ENCODE measurements at regions not wholly inside any gene's neighbourhood (a gene's known extent, or its start where the extent isn't known, plus 50 kb on each side); places are given as distances from the start of the nearest gene placed in this dataset.

GRCh38 chr9:35540315-35540714 is 50.4 kb downstream of the RUSC2 start:
- H3K4me3 ChIP-seq (ENCODE audit: insufficient read length, low read depth): no peak overlapping the region
- no peak overlapping the region for H3K9ac ChIP-seq (ENCODE audit: insufficient read length, low read depth)
- TF ChIP-seq ZNF274 (IDR thresholded peaks at IDR 0.05; ENCODE audit: low read depth, low read length) (no peak), YY1 (IDR thresholded peaks at IDR 0.05; ENCODE audit: insufficient read depth, insufficient read length) (no peak), SUZ12 (IDR thresholded peaks at IDR 0.05; ENCODE audit: extremely low read depth, insufficient read depth, insufficient read length) (no peak)
- no peaks in the 10 kb centered on the region for H3K9me3 ChIP-seq (ENCODE audit: insufficient read depth, low read length)
- no peaks in the 10 kb centered on the region for H3K27me3 ChIP-seq (ENCODE audit: insufficient read depth, insufficient read length)
- no peak for DNase-seq (ENCODE audit: low read depth, low spot score)
- peaks cover 6% of the 10 kb centered on the region for H3K4me1 ChIP-seq (ENCODE audit: insufficient read depth, insufficient read length)
- peaks cover 9% of the 10 kb centered on the region for H3K36me3 ChIP-seq (ENCODE audit: insufficient read depth, insufficient read length, low read length)

- Histone ChIP-seq H3K27me3 (ENCODE audit: insufficient read depth, insufficient read length) (no peaks in the 10 kb centered on the region), H3K9ac (ENCODE audit: insufficient read length, low read depth) (no peak overlapping the region), H3K4me1 (ENCODE audit: insufficient read depth, insufficient read length) (peaks cover 4% of the 10 kb centered on the region), H3K36me3 (ENCODE audit: insufficient read depth, insufficient read length, low read length) (peaks cover 46% of the 10 kb centered on the region), H3K4me3 (ENCODE audit: insufficient read length, low read depth) (no peak overlapping the region), H3K9me3 (ENCODE audit: insufficient read depth, low read length) (no peaks in the 10 kb centered on the region)
- TF ChIP-seq YY1 (IDR thresholded peaks at IDR 0.05; ENCODE audit: insufficient read depth, insufficient read length): no peak
- TF ChIP-seq SUZ12 (IDR thresholded peaks at IDR 0.05; ENCODE audit: extremely low read depth, insufficient read depth, insufficient read length): no peak
- no peak for TF ChIP-seq ZNF274 (IDR thresholded peaks at IDR 0.05; ENCODE audit: low read depth, low read length)
- no peak for DNase-seq (ENCODE audit: low read depth, low spot score)
Measured at GRCh38 chr9:35546853-35547252, 56.9 kb downstream of the RUSC2 start.

GRCh38 chr9:35547889-35548418 is 57.1 kb upstream of the TESK1 start:
- H3K4me1 ChIP-seq (ENCODE audit: insufficient read depth, insufficient read length): peaks cover 4% of the 10 kb centered on the region
- no peaks in the 10 kb centered on the region for H3K27me3 ChIP-seq (ENCODE audit: insufficient read depth, insufficient read length)
- DNase-seq (ENCODE audit: low read depth, low spot score): no peak
- no peaks in the 10 kb centered on the region for H3K9me3 ChIP-seq (ENCODE audit: insufficient read depth, low read length)
- TF ChIP-seq YY1 (IDR thresholded peaks at IDR 0.05; ENCODE audit: insufficient read depth, insufficient read length) (no peak), ZNF274 (IDR thresholded peaks at IDR 0.05; ENCODE audit: low read depth, low read length) (no peak), SUZ12 (IDR thresholded peaks at IDR 0.05; ENCODE audit: extremely low read depth, insufficient read depth, insufficient read length) (no peak)
- peaks cover 40% of the 10 kb centered on the region for H3K36me3 ChIP-seq (ENCODE audit: insufficient read depth, insufficient read length, low read length)
- H3K4me3 ChIP-seq (ENCODE audit: insufficient read length, low read depth): no peak overlapping the region
- no peak overlapping the region for H3K9ac ChIP-seq (ENCODE audit: insufficient read length, low read depth)

- TF ChIP-seq YY1 (IDR thresholded peaks at IDR 0.05; ENCODE audit: insufficient read depth, insufficient read length) (no peak), ZNF274 (IDR thresholded peaks at IDR 0.05; ENCODE audit: low read depth, low read length) (no peak), SUZ12 (IDR thresholded peaks at IDR 0.05; ENCODE audit: extremely low read depth, insufficient read depth, insufficient read length) (no peak)
- Histone ChIP-seq H3K9me3 (ENCODE audit: insufficient read depth, low read length) (no peaks in the 10 kb centered on the region), H3K36me3 (ENCODE audit: insufficient read depth, insufficient read length, low read length) (peaks cover 40% of the 10 kb centered on the region), H3K27me3 (ENCODE audit: insufficient read depth, insufficient read length) (no peaks in the 10 kb centered on the region), H3K4me3 (ENCODE audit: insufficient read length, low read depth) (no peak overlapping the region), H3K4me1 (ENCODE audit: insufficient read depth, insufficient read length) (peaks cover 6% of the 10 kb centered on the region), H3K9ac (ENCODE audit: insufficient read length, low read depth) (no peak overlapping the region)
- DNase-seq (ENCODE audit: low read depth, low spot score): no peak
Measured at GRCh38 chr9:35548571-35548970, 56.5 kb upstream of the TESK1 start.

GRCh38 chr9:35549441-35549840 is 55.6 kb upstream of the TESK1 start:
- Histone ChIP-seq H3K9me3 (ENCODE audit: insufficient read depth, low read length) (no peaks in the 10 kb centered on the region), H3K4me1 (ENCODE audit: insufficient read depth, insufficient read length) (peaks cover 6% of the 10 kb centered on the region), H3K36me3 (ENCODE audit: insufficient read depth, insufficient read length, low read length) (peaks cover 41% of the 10 kb centered on the region), H3K4me3 (ENCODE audit: insufficient read length, low read depth) (no peak overlapping the region), H3K9ac (ENCODE audit: insufficient read length, low read depth) (no peak overlapping the region), H3K27me3 (ENCODE audit: insufficient read depth, insufficient read length) (no peaks in the 10 kb centered on the region)
- no peak for TF ChIP-seq SUZ12 (IDR thresholded peaks at IDR 0.05; ENCODE audit: extremely low read depth, insufficient read depth, insufficient read length)
- DNase-seq (ENCODE audit: low read depth, low spot score): no peak

GRCh38 chr9:35552376-35552775 is 52.7 kb upstream of the TESK1 start:
- Histone ChIP-seq H3K9me3 (ENCODE audit: insufficient read depth, low read length) (no peaks in the 10 kb centered on the region), H3K9ac (ENCODE audit: insufficient read length, low read depth) (no peak overlapping the region), H3K4me1 (ENCODE audit: insufficient read depth, insufficient read length) (peaks cover 6% of the 10 kb centered on the region), H3K4me3 (ENCODE audit: insufficient read length, low read depth) (no peak overlapping the region), H3K36me3 (ENCODE audit: insufficient read depth, insufficient read length, low read length) (peaks cover 56% of the 10 kb centered on the region), H3K27me3 (ENCODE audit: insufficient read depth, insufficient read length) (no peaks in the 10 kb centered on the region)
- no peak for TF ChIP-seq ZNF274 (IDR thresholded peaks at IDR 0.05; ENCODE audit: low read depth, low read length)
- DNase-seq (ENCODE audit: low read depth, low spot score): no peak

- no peak overlapping the region for H3K9ac ChIP-seq (ENCODE audit: insufficient read length, low read depth)
- peaks cover 56% of the 10 kb centered on the region for H3K36me3 ChIP-seq (ENCODE audit: insufficient read depth, insufficient read length, low read length)
- no peaks in the 10 kb centered on the region for H3K9me3 ChIP-seq (ENCODE audit: insufficient read depth, low read length)
- no peaks in the 10 kb centered on the region for H3K27me3 ChIP-seq (ENCODE audit: insufficient read depth, insufficient read length)
- H3K4me3 ChIP-seq (ENCODE audit: insufficient read length, low read depth): no peak overlapping the region
- TF ChIP-seq YY1 (IDR thresholded peaks at IDR 0.05; ENCODE audit: insufficient read depth, insufficient read length) (no peak), SUZ12 (IDR thresholded peaks at IDR 0.05; ENCODE audit: extremely low read depth, insufficient read depth, insufficient read length) (no peak), ZNF274 (IDR thresholded peaks at IDR 0.05; ENCODE audit: low read depth, low read length) (no peak)
- H3K4me1 ChIP-seq (ENCODE audit: insufficient read depth, insufficient read length): peaks cover 6% of the 10 kb centered on the region
- DNase-seq (ENCODE audit: low read depth, low spot score): no peak
Measured at GRCh38 chr9:35552837-35553236, 52.2 kb upstream of the TESK1 start.
